Left lung (tissue), 4 donors: ENCODE measurements at regions not wholly inside any gene's neighbourhood (a gene's known extent, or its start where the extent isn't known, plus 50 kb on each side); places are given as distances from the start of the nearest gene placed in this dataset.
"Not testable (repeated sequence)": the region's sequence is repeated elsewhere in the genome, so short reads cannot be mapped to it uniquely, and the experiment has no call there.

ENCODE experiments used
- ATAC-seq: fragments of 200-7000 bp; cut with Tn5 transposase; one replicate; pipeline ENCODE4 v1.9.1; 2020; ENCODE audit warnings: moderate library complexity
- DNase-seq, 4 donors: peaks; one replicate each; pipeline ENCODE4 v3.0.0-alpha.2; 2013 to 2020
- H3K27ac ChIP-seq, 2 donors: fragments of 200-600 bp; sonication (generic) in 1 of 2; one replicate each; pipeline versions ENCODE4 v1.5.0 to v1.8.0; 2020 to 2021
- H3K27me3 ChIP-seq, 2 donors: fragments of 200-600 bp; sonication (generic) in 1 of 2; one replicate each; pipeline versions ENCODE4 v1.5.0 to v1.8.0; 2020 to 2021
- H3K36me3 ChIP-seq, 2 donors: fragments of 200-600 bp; sonication (generic) in 1 of 2; one replicate each; pipeline versions ENCODE4 v1.5.0 to v1.8.0; 2020 to 2021
- H3K4me1 ChIP-seq, 2 donors: fragments of 200-600 bp; one replicate each; pipeline ENCODE4 v1.8.0; 2021
- H3K4me3 ChIP-seq, 2 donors: fragments of 200-600 bp; sonication (generic) in 1 of 2; one replicate each; pipeline versions ENCODE4 v1.5.0 to v1.8.0; 2020 to 2021; ENCODE audit warnings: mild to moderate bottlenecking in 1 of 2
- H3K9me3 ChIP-seq, 2 donors: fragments of 200-600 bp; sonication (generic) in 1 of 2; one replicate each; pipeline versions ENCODE4 v1.5.0 to v1.8.0; 2020 to 2021
- CTCF ChIP-seq, 2 donors: fragments of 200-600 bp; sonication (generic) in 1 of 2; IDR thresholded peaks; one replicate each; pipeline versions ENCODE4 v1.5.0 to v1.8.0; 2021; ENCODE audit warnings: antibody characterized with exemption in 2 of 2
- intact Hi-C, 2 donors: fragments of 100-400 bp; cut with DNase I; formaldehyde crosslinking; loops; one replicate each; pipeline versions ENCODE4 v1.11.2 to v1.14.2; 2022
- donor health status: DM: no; HTN: yes; CAD: no.
- donor health status: DM: no; HTN: no; CAD: no.

DNA sequence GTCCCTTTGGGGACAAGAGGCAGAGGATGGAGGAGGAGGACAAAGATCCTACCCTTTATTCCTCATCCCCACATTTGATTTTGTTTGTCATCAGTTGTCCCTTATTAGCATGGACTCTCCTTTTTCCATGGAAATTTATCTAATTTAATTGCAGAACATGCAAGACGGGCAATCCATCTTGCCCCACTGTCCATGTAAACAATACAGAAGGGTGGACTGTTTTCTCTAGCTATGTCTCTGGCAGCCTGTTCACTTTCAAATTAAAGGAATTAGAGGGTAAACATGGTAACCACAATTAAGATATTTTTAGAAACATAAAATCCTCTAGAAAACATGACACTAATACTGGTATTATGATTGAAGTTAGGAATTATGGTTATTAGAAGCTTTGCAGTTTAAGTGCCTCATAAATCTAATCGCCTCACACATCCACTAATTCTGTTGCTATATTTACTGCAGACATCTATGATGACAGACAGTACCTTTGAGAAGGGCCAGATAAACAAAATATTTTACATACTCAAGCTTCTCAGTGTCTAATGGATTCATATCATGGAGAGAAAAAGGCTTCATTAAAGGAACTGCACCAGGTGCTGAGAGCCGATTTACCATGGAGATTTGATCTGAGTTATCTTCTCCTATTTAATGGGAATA lies 215.5 kb downstream of the LNPK start:
- no peak for DNase-seq
- TF ChIP-seq CTCF (IDR thresholded peaks at IDR 0.05) = no peak
- Histone ChIP-seq H3K27ac (no peak overlapping the region), H3K36me3 (no peaks in the 10 kb centered on the region), H3K4me1 (no peaks in the 10 kb centered on the region), H3K4me3 (no peak overlapping the region), H3K9me3 (no peaks in the 10 kb centered on the region), H3K27me3 (no peaks in the 10 kb centered on the region)
- intact Hi-C loops = no loop called here
- no peak for ATAC-seq

GRCh38 chr2:175777337-175777736 lies 224.7 kb downstream of the LNPK start:
- intact Hi-C loops, H3K4me3 ChIP-seq: not testable (repeated sequence)

DNA sequence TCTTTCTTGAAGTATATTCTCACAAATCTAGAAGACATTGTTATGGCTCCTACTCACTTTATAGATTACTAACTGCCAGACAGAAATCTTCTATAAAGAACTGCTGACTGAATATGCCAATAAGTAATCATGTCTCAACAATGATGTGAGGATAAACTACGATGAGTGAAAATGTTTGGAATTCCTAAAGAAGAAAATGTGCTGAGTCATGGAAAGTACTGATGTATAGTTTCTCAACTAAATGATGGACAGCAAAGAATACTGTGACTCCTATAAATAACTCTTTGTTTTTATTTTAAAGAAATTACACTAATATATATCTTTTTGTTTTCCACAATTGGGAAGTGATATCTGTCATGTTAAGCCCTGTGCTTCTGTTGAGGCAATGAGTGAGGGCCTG lies 232.9 kb downstream of the LNPK start:
- DNase-seq (no peak), ATAC-seq (no peak)
- Histone ChIP-seq H3K36me3 (no peaks in the 10 kb centered on the region), H3K4me1 (no peaks in the 10 kb centered on the region), H3K27ac (no peak overlapping the region), H3K9me3 (no peaks in the 10 kb centered on the region), H3K4me3 (no peak overlapping the region), H3K27me3 (no peaks in the 10 kb centered on the region)
- no peak for TF ChIP-seq CTCF (IDR thresholded peaks at IDR 0.05)
- intact Hi-C loops = no loop called here

More at GRCh38 chr2:175777337-175777736, 224.7 kb downstream of the LNPK start:
- not testable (repeated sequence) for H3K36me3 ChIP-seq, H3K27ac ChIP-seq, H3K4me1 ChIP-seq, DNase-seq, H3K27me3 ChIP-seq, ATAC-seq, H3K9me3 ChIP-seq

DNA sequence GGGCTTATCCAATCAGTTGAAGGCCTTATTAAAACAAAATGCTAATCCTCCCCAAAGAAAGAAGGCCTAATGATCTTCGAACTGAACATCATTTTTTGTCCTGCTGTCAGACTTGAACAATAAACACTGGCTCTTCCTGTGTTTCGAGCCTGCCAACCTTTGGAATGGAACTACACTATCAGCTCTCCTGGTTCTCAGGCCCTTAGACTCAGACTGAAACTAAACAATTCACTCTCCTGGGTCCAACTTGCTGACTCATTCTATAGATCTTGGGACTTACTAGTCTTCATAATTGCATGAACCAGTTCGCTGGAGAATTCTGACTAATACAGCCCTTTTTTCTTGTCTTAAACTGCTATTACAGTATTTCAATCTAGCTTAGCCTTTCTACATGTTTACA lies 235.2 kb downstream of the LNPK start:
- Histone ChIP-seq H3K9me3 (no peaks in the 10 kb centered on the region), H3K4me1 (no peaks in the 10 kb centered on the region), H3K36me3 (no peaks in the 10 kb centered on the region), H3K27me3 (no peaks in the 10 kb centered on the region), H3K4me3 (no peak overlapping the region), H3K27ac (no peak overlapping the region)
- DNase-seq (no peak), ATAC-seq (no peak)
- intact Hi-C loops = no loop called here
- no peak for TF ChIP-seq CTCF (IDR thresholded peaks at IDR 0.05)

- H3K4me1 ChIP-seq = no peaks in the 10 kb centered on the region
- H3K36me3 ChIP-seq = no peaks in the 10 kb centered on the region
- intact Hi-C loops = no loop called here
- H3K4me3 ChIP-seq = no peak overlapping the region
- H3K9me3 ChIP-seq = peaks cover 0 to 5% of the 10 kb centered on the region in 2 donors
- no peak for TF ChIP-seq CTCF (IDR thresholded peaks at IDR 0.05)
- no peak overlapping the region for H3K27ac ChIP-seq
- H3K27me3 ChIP-seq = no peaks in the 10 kb centered on the region
- no peak for DNase-seq
- ATAC-seq = no peak
Measured at GRCh38 chr2:175755656-175756386, 246.2 kb downstream of the LNPK start.
